Naive thymus-derived CD4-positive, alpha-beta T cell (primary cell): ENCODE measurements at regions not wholly inside any gene's neighbourhood (a gene's known extent, or its start where the extent isn't known, plus 50 kb on each side); places are given as distances from the start of the nearest gene placed in this dataset.
"Not testable (repeated sequence)": the region's sequence is repeated elsewhere in the genome, so short reads cannot be mapped to it uniquely, and the experiment has no call there.

ENCODE experiments used
- ATAC-seq: fragments of 150-1000 bp; cut with Tn5 transposase; 2 replicates; pipeline ENCODE4 v1.10.0; 2021; ENCODE audit warnings: mild to moderate bottlenecking, moderate library complexity
- CTCF ChIA-PET: fragments of 350-600 bp; sonication (Branson Sonifier 250); formaldehyde crosslinking; loops from one replicate; lab custom pipeline; 2021; ENCODE audit warnings: antibody characterized with exemption; lab: Charles Lee
- POLR2A ChIA-PET: fragments of 350-600 bp; sonication (Branson Sonifier 250); formaldehyde crosslinking; loops from one replicate; lab custom pipeline; 2021; ENCODE audit warnings: antibody characterized with exemption, inconsistent platforms; lab: Charles Lee
- DNase-seq, 9 donors: peaks; one replicate each; pipeline versions ENCODE4 v3.0.0 to v3.0.0-alpha.2; 2020 to 2022; ENCODE audit warnings: mixed read lengths in 1 of 9
- H3K27ac ChIP-seq: one replicate; pipeline ENCODE4 v1.7.0; 2013; ENCODE audit warnings: mild to moderate bottlenecking, low read depth, low read length, moderate library complexity
- H3K27me3 ChIP-seq, 2 donors: one replicate each; pipeline ENCODE4 v1.7.0; 2013; ENCODE audit warnings: low read length in 2 of 2, mild to moderate bottlenecking in 2 of 2, moderate library complexity in 2 of 2; ENCODE audit not compliant: control insufficient read depth in 2 of 2, insufficient read depth in 2 of 2
- H3K36me3 ChIP-seq, 3 experiments: 1 replicate in 2 of 3; 2 replicates in 1 of 3; pipeline ENCODE4 v1.7.0; 2013; ENCODE audit warnings: low read length in 3 of 3, mild to moderate bottlenecking in 3 of 3, moderate library complexity in 1 of 3; ENCODE audit not compliant: insufficient read depth in 3 of 3, control insufficient read depth in 2 of 3
- H3K4me1 ChIP-seq, 2 donors: one replicate each; pipeline ENCODE4 v1.7.0; 2013; ENCODE audit warnings: low read length in 2 of 2, mild to moderate bottlenecking in 2 of 2, moderate library complexity in 1 of 2; ENCODE audit not compliant: control insufficient read depth in 2 of 2, insufficient read depth in 2 of 2
- H3K4me3 ChIP-seq: 2 replicates; pipeline ENCODE4 v1.7.0; 2013; ENCODE audit warnings: mild to moderate bottlenecking, low read length
- H3K9me3 ChIP-seq, 3 experiments: 1 replicate in 2 of 3; 2 replicates in 1 of 3; pipeline ENCODE4 v1.7.0; 2013; ENCODE audit warnings: low read length in 3 of 3; ENCODE audit not compliant: control insufficient read depth in 2 of 3
- H3K27ac Mint-ChIP-seq, 9 donors: one replicate each; pipeline ENCODE4 v1.8.0; 2020 to 2022; ENCODE audit warnings: mixed read lengths in 9 of 9, mild to moderate bottlenecking in 8 of 9, moderate library complexity in 5 of 9, inconsistent platforms in 2 of 9
- H3K27me3 Mint-ChIP-seq, 5 donors: one replicate each; pipeline ENCODE4 v1.8.0; 2021 to 2022; ENCODE audit warnings: mixed read lengths in 5 of 5, mild to moderate bottlenecking in 1 of 5
- H3K36me3 Mint-ChIP-seq, 5 donors: one replicate each; pipeline ENCODE4 v1.8.0; 2020 to 2022; ENCODE audit warnings: mixed read lengths in 5 of 5, mild to moderate bottlenecking in 3 of 5, inconsistent platforms in 1 of 5
- H3K4me1 Mint-ChIP-seq, 7 donors: one replicate each; pipeline ENCODE4 v1.8.0; 2020 to 2022; ENCODE audit warnings: mixed read lengths in 7 of 7, mild to moderate bottlenecking in 3 of 7, inconsistent platforms in 1 of 7
- H3K4me3 Mint-ChIP-seq, 10 donors: one replicate each; pipeline ENCODE4 v1.8.0; 2020 to 2022; ENCODE audit warnings: mild to moderate bottlenecking in 10 of 10, mixed read lengths in 10 of 10, moderate library complexity in 6 of 10, inconsistent platforms in 2 of 10
- H3K9me3 Mint-ChIP-seq, 11 donors: one replicate each; pipeline ENCODE4 v1.8.0; 2020 to 2022; ENCODE audit warnings: mixed read lengths in 11 of 11, mild to moderate bottlenecking in 4 of 11, inconsistent platforms in 1 of 11, moderate library complexity in 1 of 11
- intact Hi-C, 2 donors: fragments of 100-400 bp; cut with micrococcal nuclease; formaldehyde crosslinking; loops; one replicate each; pipeline ENCODE4 v1.15.1; 2023

- H3K27me3 Mint-ChIP-seq, ATAC-seq, H3K27ac Mint-ChIP-seq, H3K36me3 Mint-ChIP-seq, H3K4me3 ChIP-seq, DNase-seq, intact Hi-C loops, POLR2A ChIA-PET, H3K9me3 ChIP-seq, H3K4me1 ChIP-seq, H3K27ac ChIP-seq, H3K36me3 ChIP-seq, H3K27me3 ChIP-seq, H3K4me3 Mint-ChIP-seq, CTCF ChIA-PET, H3K4me1 Mint-ChIP-seq: not testable (repeated sequence)
- peaks cover 0 to 14% (median 0%) of the 10 kb centered on the region in 11 donors for H3K9me3 Mint-ChIP-seq
These were observed 53.5 kb upstream of the PLCB4 start for GRCh38 chr20:9015232-9015983.

- intact Hi-C loops, result no loop called here
- Mint-ChIP-seq H3K9me3 (peaks cover 0 to 9% (median 0%) of the 10 kb centered on the region in 11 donors), H3K4me1 (no peaks in the 10 kb centered on the region)
These were observed 52.9 kb upstream of the PLCB4 start for GRCh38 chr20:9015984-9016324.

GRCh38 chr20:9018346-9018745 is 50.5 kb upstream of the PLCB4 start:
- peaks cover 0 to 4% (median 0%) of the 10 kb centered on the region in 5 donors for H3K27me3 Mint-ChIP-seq
- Histone ChIP-seq H3K36me3 (no peaks in the 10 kb centered on the region), H3K4me3 (no peak overlapping the region), H3K27ac (no peak overlapping the region), H3K4me1 (no peaks in the 10 kb centered on the region), H3K9me3 (no peaks in the 10 kb centered on the region), H3K27me3 (no peaks in the 10 kb centered on the region)
- peaks cover 0 to 8% (median 0%) of the 10 kb centered on the region in 11 donors for H3K9me3 Mint-ChIP-seq
- ATAC-seq (no peak), DNase-seq (no peak)
- CTCF ChIA-PET, result no interaction called here
- H3K4me1 Mint-ChIP-seq, result no peaks in the 10 kb centered on the region
- intact Hi-C loops, result no loop called here
- H3K36me3 Mint-ChIP-seq, result no peaks in the 10 kb centered on the region
- no peak overlapping the region for H3K27ac Mint-ChIP-seq
- no peak overlapping the region for H3K4me3 Mint-ChIP-seq
- POLR2A ChIA-PET, result no interaction called here

More at GRCh38 chr20:9015984-9016324, 52.9 kb upstream of the PLCB4 start:
- no peaks in the 10 kb centered on the region for H3K4me1 ChIP-seq
- no peaks in the 10 kb centered on the region for H3K36me3 Mint-ChIP-seq
- H3K4me3 ChIP-seq, result no peak overlapping the region
- no peaks in the 10 kb centered on the region for H3K27me3 Mint-ChIP-seq
- ATAC-seq (no peak), DNase-seq (no peak)
- no peaks in the 10 kb centered on the region for H3K36me3 ChIP-seq
- H3K9me3 ChIP-seq, result no peaks in the 10 kb centered on the region
- ChIA-PET POLR2A (no interaction called here), CTCF (no interaction called here)
- no peak overlapping the region for H3K4me3 Mint-ChIP-seq
- H3K27ac Mint-ChIP-seq, result no peak overlapping the region
- no peaks in the 10 kb centered on the region for H3K27me3 ChIP-seq
- no peak overlapping the region for H3K27ac ChIP-seq
